ENCODE measurements at regions not wholly inside any gene's neighbourhood (a gene's known extent, or its start where the extent isn't known, plus 50 kb on each side); places are given as distances from the start of the nearest gene placed in this dataset.
"Not testable (repeated sequence)": the region's sequence is repeated elsewhere in the genome, so short reads cannot be mapped to it uniquely, and the experiment has no call there.

DNA sequence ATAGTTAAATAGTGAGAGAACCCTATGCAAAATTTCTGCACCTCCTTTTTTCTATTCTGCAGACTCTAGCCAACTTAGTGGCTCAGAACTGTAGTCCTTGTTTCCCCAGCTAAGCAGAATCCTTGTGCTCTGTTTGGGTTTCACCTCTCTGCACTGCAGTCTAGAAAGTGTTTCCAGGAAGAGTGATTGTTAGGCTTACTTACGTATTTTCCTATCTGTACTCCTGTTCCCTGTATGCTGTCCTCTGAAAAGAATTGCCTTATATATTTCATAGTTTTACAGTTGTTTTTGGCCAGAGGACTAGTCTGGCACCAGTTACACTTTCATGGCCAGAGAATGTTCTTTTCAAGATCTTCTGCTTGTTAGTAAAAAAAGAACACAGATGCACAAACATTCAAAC is 154.6 kb upstream of the POT1 start:
- H3K4me3 ChIP-seq (ENCODE audit: control insufficient read depth in 1 of 7, extremely low read depth in 1 of 7, insufficient read depth in 4 of 7, low read depth in 2 of 7, low read length in 6 of 7), result no peak overlapping the region
- 100% methylated on average over 1 of the region's 1 CpG for WGBS (ENCODE audit: insufficient coverage)

DNA sequence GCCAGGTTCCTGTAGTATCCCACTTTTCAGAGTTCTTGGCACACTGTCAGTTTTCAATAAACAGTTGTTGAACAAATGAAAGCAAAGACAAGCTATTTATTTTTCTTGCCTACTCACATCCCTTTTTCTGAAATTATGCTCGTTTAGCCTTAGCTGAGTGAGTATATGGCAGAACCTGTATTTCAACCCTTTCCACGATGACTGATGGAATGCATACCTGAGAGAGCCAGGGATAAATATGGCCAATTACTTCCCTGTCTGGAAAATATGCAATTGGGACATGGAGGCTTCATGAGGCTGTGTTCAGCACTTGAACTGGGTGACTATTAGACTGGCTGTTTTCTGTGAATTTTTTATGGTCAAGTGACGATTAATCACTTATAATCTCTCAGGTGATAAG is 144.5 kb upstream of the POT1 start:
- no peaks in the 10 kb centered on the region for H3K27me3 ChIP-seq (replicated peaks in 2 of 5; ENCODE audit: control insufficient read depth in 4 of 5, insufficient read depth in 5 of 5, low read length in 4 of 5)
- H3K4me1 ChIP-seq (ENCODE audit: control extremely low read depth in 1 of 4, control insufficient read depth in 4 of 4, insufficient read depth in 4 of 4, low read length in 3 of 4), result peaks cover 0 to 1% (median 0%) of the 10 kb centered on the region in 4 experiments
- 100% methylated on average over 2 of the region's 3 CpGs for WGBS (ENCODE audit: insufficient coverage)
- no peak for DNase-seq
- ChIA-PET CTCF (no interaction called here), POLR2A (no interaction called here)
- H3K4me3 ChIP-seq (ENCODE audit: control insufficient read depth in 1 of 7, extremely low read depth in 1 of 7, insufficient read depth in 4 of 7, low read depth in 2 of 7, low read length in 6 of 7), result no peak overlapping the region
- no peaks in the 10 kb centered on the region for H3K36me3 ChIP-seq (ENCODE audit: control insufficient read depth in 4 of 4, insufficient read depth in 4 of 4, low read length in 3 of 4)
- H3K9me3 ChIP-seq (ENCODE audit: control extremely low read depth in 1 of 5, control insufficient read depth in 4 of 5, insufficient read depth in 2 of 5, low read depth in 1 of 5, low read length in 4 of 5), result peaks cover 0 to 3% (median 2%) of the 10 kb centered on the region in 5 experiments
- no peak overlapping the region for H3K27ac ChIP-seq (ENCODE audit: insufficient read depth in 1 of 2, low read depth in 1 of 2, low read length in 2 of 2, poor library complexity in 1 of 2, severe bottlenecking in 2 of 2)

More for the DNA sequence above, 154.6 kb upstream of the POT1 start:
- no peaks in the 10 kb centered on the region for H3K27me3 ChIP-seq (replicated peaks in 2 of 5; ENCODE audit: control insufficient read depth in 4 of 5, insufficient read depth in 5 of 5, low read length in 4 of 5)
- H3K9me3 ChIP-seq (ENCODE audit: control extremely low read depth in 1 of 5, control insufficient read depth in 4 of 5, insufficient read depth in 2 of 5, low read depth in 1 of 5, low read length in 4 of 5), result no peaks in the 10 kb centered on the region
- DNase-seq, result no peak
- no peaks in the 10 kb centered on the region for H3K36me3 ChIP-seq (ENCODE audit: control insufficient read depth in 4 of 4, insufficient read depth in 4 of 4, low read length in 3 of 4)
- no peak overlapping the region for H3K27ac ChIP-seq (ENCODE audit: insufficient read depth in 1 of 2, low read depth in 1 of 2, low read length in 2 of 2, poor library complexity in 1 of 2, severe bottlenecking in 2 of 2)
- no peaks in the 10 kb centered on the region for H3K4me1 ChIP-seq (ENCODE audit: control extremely low read depth in 1 of 4, control insufficient read depth in 4 of 4, insufficient read depth in 4 of 4, low read length in 3 of 4)
- ChIA-PET POLR2A (no interaction called here), CTCF (no interaction called here)

DNA sequence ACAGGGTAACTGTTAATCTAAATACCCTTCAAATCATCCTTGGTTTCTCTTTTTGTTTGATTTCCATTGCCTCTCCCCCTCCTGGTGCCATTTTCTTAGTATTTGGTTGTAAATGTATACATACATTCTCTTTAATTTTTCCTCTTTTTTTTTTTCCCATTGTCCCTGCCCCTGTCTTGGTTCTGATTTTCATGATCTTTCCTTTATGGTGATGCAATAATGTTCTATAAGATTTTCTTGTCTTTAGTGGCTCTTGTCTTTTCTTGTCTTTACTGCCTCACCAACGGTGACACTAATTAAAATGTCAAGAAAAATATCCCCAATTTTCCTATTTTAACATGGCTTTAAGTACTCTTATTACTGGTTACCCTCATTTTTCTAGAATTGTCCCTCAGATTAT is 135.9 kb upstream of the POT1 start:
- DNase-seq, result no peak
- Histone ChIP-seq H3K4me1 (ENCODE audit: control extremely low read depth in 1 of 4, control insufficient read depth in 4 of 4, insufficient read depth in 4 of 4, low read length in 3 of 4) (no peaks in the 10 kb centered on the region), H3K27me3 (replicated peaks in 2 of 5; ENCODE audit: control insufficient read depth in 4 of 5, insufficient read depth in 5 of 5, low read length in 4 of 5) (no peaks in the 10 kb centered on the region), H3K27ac (ENCODE audit: insufficient read depth in 1 of 2, low read depth in 1 of 2, low read length in 2 of 2, poor library complexity in 1 of 2, severe bottlenecking in 2 of 2) (no peak overlapping the region), H3K36me3 (ENCODE audit: control insufficient read depth in 4 of 4, insufficient read depth in 4 of 4, low read length in 3 of 4) (no peaks in the 10 kb centered on the region), H3K4me3 (ENCODE audit: control insufficient read depth in 1 of 7, extremely low read depth in 1 of 7, insufficient read depth in 4 of 7, low read depth in 2 of 7, low read length in 6 of 7) (no peak overlapping the region), H3K9me3 (ENCODE audit: control extremely low read depth in 1 of 5, control insufficient read depth in 4 of 5, insufficient read depth in 2 of 5, low read depth in 1 of 5, low read length in 4 of 5) (peaks cover 0 to 4% (median 0%) of the 10 kb centered on the region in 5 experiments)
- ChIA-PET CTCF (no interaction called here), POLR2A (no interaction called here)
- WGBS (ENCODE audit: insufficient coverage), result no CpG with 5 or more reads among the region's 1 CpG

GRCh38 chr7:125065001-125065400 is 135.4 kb upstream of the POT1 start:
- POLR2A ChIA-PET, result no interaction called here
- H3K4me1 ChIP-seq (ENCODE audit: control extremely low read depth in 1 of 4, control insufficient read depth in 4 of 4, insufficient read depth in 4 of 4, low read length in 3 of 4), result no peaks in the 10 kb centered on the region
- H3K4me3 ChIP-seq (ENCODE audit: control insufficient read depth in 1 of 7, extremely low read depth in 1 of 7, insufficient read depth in 4 of 7, low read depth in 2 of 7, low read length in 6 of 7), result no peak overlapping the region
- H3K27me3 ChIP-seq (replicated peaks in 2 of 5; ENCODE audit: control insufficient read depth in 4 of 5, insufficient read depth in 5 of 5, low read length in 4 of 5), result no peaks in the 10 kb centered on the region
- CTCF ChIA-PET, result no interaction called here
- H3K27ac ChIP-seq (ENCODE audit: insufficient read depth in 1 of 2, low read depth in 1 of 2, low read length in 2 of 2, poor library complexity in 1 of 2, severe bottlenecking in 2 of 2), result no peak overlapping the region
- no peak for DNase-seq
- H3K9me3 ChIP-seq (ENCODE audit: control extremely low read depth in 1 of 5, control insufficient read depth in 4 of 5, insufficient read depth in 2 of 5, low read depth in 1 of 5, low read length in 4 of 5), result peaks cover 0 to 4% (median 0%) of the 10 kb centered on the region in 5 experiments
- no peaks in the 10 kb centered on the region for H3K36me3 ChIP-seq (ENCODE audit: control insufficient read depth in 4 of 4, insufficient read depth in 4 of 4, low read length in 3 of 4)
- no CpG with 5 or more reads among the region's 1 CpG for WGBS (ENCODE audit: insufficient coverage)

GRCh38 chr7:125061776-125062397 is 132.3 kb upstream of the POT1 start:
- ChIA-PET CTCF (interaction anchor here (1.0 kb wide), 1 partner anchor 609 kb away, joined by 3 read pairs; no protein-coding TSS in a partner anchor), POLR2A (no interaction called here)
- WGBS (ENCODE audit: insufficient coverage), result 24% methylated on average over 2 of the region's 2 CpGs
- H3K9me3 ChIP-seq (ENCODE audit: control extremely low read depth in 1 of 5, control insufficient read depth in 4 of 5, insufficient read depth in 2 of 5, low read depth in 1 of 5, low read length in 4 of 5), result no peaks in the 10 kb centered on the region
- H3K27ac ChIP-seq (ENCODE audit: insufficient read depth in 1 of 2, low read depth in 1 of 2, low read length in 2 of 2, poor library complexity in 1 of 2, severe bottlenecking in 2 of 2), result no peak overlapping the region
- H3K4me3 ChIP-seq (ENCODE audit: control insufficient read depth in 1 of 7, extremely low read depth in 1 of 7, insufficient read depth in 4 of 7, low read depth in 2 of 7, low read length in 6 of 7), result no peak overlapping the region
- no peaks in the 10 kb centered on the region for H3K27me3 ChIP-seq (replicated peaks in 2 of 5; ENCODE audit: control insufficient read depth in 4 of 5, insufficient read depth in 5 of 5, low read length in 4 of 5)
- DNase-seq, result peak; percentile 45 to 88 (median 83)
- H3K4me1 ChIP-seq (ENCODE audit: control extremely low read depth in 1 of 4, control insufficient read depth in 4 of 4, insufficient read depth in 4 of 4, low read length in 3 of 4), result no peaks in the 10 kb centered on the region
- no peaks in the 10 kb centered on the region for H3K36me3 ChIP-seq (ENCODE audit: control insufficient read depth in 4 of 4, insufficient read depth in 4 of 4, low read length in 3 of 4)

- CTCF ChIA-PET, result interaction anchor here (1.0 to 1.2 kb wide), 2 partner anchors 605 to 609 kb away, joined by 3 to 5 read pairs; no protein-coding TSS in a partner anchor
- H3K4me3 ChIP-seq (ENCODE audit: control insufficient read depth in 1 of 7, extremely low read depth in 1 of 7, insufficient read depth in 4 of 7, low read depth in 2 of 7, low read length in 6 of 7); H3K4me1 ChIP-seq (ENCODE audit: control extremely low read depth in 1 of 4, control insufficient read depth in 4 of 4, insufficient read depth in 4 of 4, low read length in 3 of 4); POLR2A ChIA-PET; H3K36me3 ChIP-seq (ENCODE audit: control insufficient read depth in 4 of 4, insufficient read depth in 4 of 4, low read length in 3 of 4); H3K9me3 ChIP-seq (ENCODE audit: control extremely low read depth in 1 of 5, control insufficient read depth in 4 of 5, insufficient read depth in 2 of 5, low read depth in 1 of 5, low read length in 4 of 5); H3K27me3 ChIP-seq (replicated peaks in 2 of 5; ENCODE audit: control insufficient read depth in 4 of 5, insufficient read depth in 5 of 5, low read length in 4 of 5); H3K27ac ChIP-seq (ENCODE audit: insufficient read depth in 1 of 2, low read depth in 1 of 2, low read length in 2 of 2, poor library complexity in 1 of 2, severe bottlenecking in 2 of 2); DNase-seq: not testable (repeated sequence)
- 100% methylated on average over 3 of the region's 6 CpGs for WGBS (ENCODE audit: insufficient coverage)
These were observed 131.6 kb upstream of the POT1 start for GRCh38 chr7:125061083-125061745.

- Histone ChIP-seq H3K4me1 (ENCODE audit: control extremely low read depth in 1 of 4, control insufficient read depth in 4 of 4, insufficient read depth in 4 of 4, low read length in 3 of 4) (no peaks in the 10 kb centered on the region), H3K27me3 (replicated peaks in 2 of 5; ENCODE audit: control insufficient read depth in 4 of 5, insufficient read depth in 5 of 5, low read length in 4 of 5) (no peaks in the 10 kb centered on the region), H3K27ac (ENCODE audit: insufficient read depth in 1 of 2, low read depth in 1 of 2, low read length in 2 of 2, poor library complexity in 1 of 2, severe bottlenecking in 2 of 2) (no peak overlapping the region), H3K4me3 (ENCODE audit: control insufficient read depth in 1 of 7, extremely low read depth in 1 of 7, insufficient read depth in 4 of 7, low read depth in 2 of 7, low read length in 6 of 7) (no peak overlapping the region), H3K36me3 (ENCODE audit: control insufficient read depth in 4 of 4, insufficient read depth in 4 of 4, low read length in 3 of 4) (no peaks in the 10 kb centered on the region), H3K9me3 (ENCODE audit: control extremely low read depth in 1 of 5, control insufficient read depth in 4 of 5, insufficient read depth in 2 of 5, low read depth in 1 of 5, low read length in 4 of 5) (no peaks in the 10 kb centered on the region)
- peak; percentile 9 to 33 (median 25) for DNase-seq
- POLR2A ChIA-PET, result no interaction called here
- no CpG with 5 or more reads among the region's 3 CpGs for whole genome bisulfite sequencing (ENCODE audit: insufficient coverage)
- CTCF ChIA-PET, result interaction anchor here (0.9 to 1.3 kb wide), 6 partner anchors 9 to 1840 kb away, joined by 3 to 12 read pairs (median 4); no protein-coding TSS in a partner anchor
These were observed 130.3 kb upstream of the POT1 start for GRCh38 chr7:125059861-125060456.
